ENCODE measurements at regions not wholly inside any gene's neighbourhood (a gene's known extent, or its start where the extent isn't known, plus 50 kb on each side); places are given as distances from the start of the nearest gene placed in this dataset.

GRCh38 chr12:113693693-113694092 lies 222.0 kb upstream of the LHX5 start:
- DNase-seq (ENCODE audit: low spot score in 2 of 2, unreplicated experiment in 2 of 2), result no peak
- H3K27me3 Mint-ChIP-seq (ENCODE audit: low read depth), result peaks cover 59% of the 10 kb centered on the region
- no peaks in the 10 kb centered on the region for H3K36me3 Mint-ChIP-seq
- H3K4me3 Mint-ChIP-seq, result no peak overlapping the region
- H3K9me3 Mint-ChIP-seq, result no peaks in the 10 kb centered on the region
- no peaks in the 10 kb centered on the region for H3K4me1 Mint-ChIP-seq
- H3K27ac Mint-ChIP-seq, result no peak overlapping the region
- TF ChIP-seq CTCF (IDR thresholded peaks at IDR 0.05; ENCODE audit: unreplicated experiment), result no peak

- H3K27me3 Mint-ChIP-seq (ENCODE audit: low read depth), result peaks cover 49% of the 10 kb centered on the region
- H3K27ac Mint-ChIP-seq, result no peak overlapping the region
- no peak overlapping the region for H3K4me3 Mint-ChIP-seq
- no peaks in the 10 kb centered on the region for H3K36me3 Mint-ChIP-seq
- H3K4me1 Mint-ChIP-seq, result no peaks in the 10 kb centered on the region
- DNase-seq (ENCODE audit: low spot score in 2 of 2, unreplicated experiment in 2 of 2), result no peak
- no peak for TF ChIP-seq CTCF (IDR thresholded peaks at IDR 0.05; ENCODE audit: unreplicated experiment)
- no peaks in the 10 kb centered on the region for H3K9me3 Mint-ChIP-seq
These were observed 217.5 kb upstream of the LHX5 start for GRCh38 chr12:113689047-113689610.

GRCh38 chr12:113688313-113688712 lies 216.6 kb upstream of the LHX5 start:
- Mint-ChIP-seq H3K9me3 (no peaks in the 10 kb centered on the region), H3K27ac (no peak overlapping the region), H3K27me3 (ENCODE audit: low read depth) (peaks cover 48% of the 10 kb centered on the region), H3K36me3 (no peaks in the 10 kb centered on the region), H3K4me1 (no peaks in the 10 kb centered on the region), H3K4me3 (no peak overlapping the region)
- TF ChIP-seq CTCF (IDR thresholded peaks at IDR 0.05; ENCODE audit: unreplicated experiment), result no peak
- no peak for DNase-seq (ENCODE audit: low spot score in 2 of 2, unreplicated experiment in 2 of 2)

- no peaks in the 10 kb centered on the region for H3K9me3 Mint-ChIP-seq
- no peak overlapping the region for H3K27ac Mint-ChIP-seq
- H3K4me3 Mint-ChIP-seq, result no peak overlapping the region
- TF ChIP-seq CTCF (IDR thresholded peaks at IDR 0.05; ENCODE audit: unreplicated experiment), result no peak
- peaks cover 34% of the 10 kb centered on the region for H3K27me3 Mint-ChIP-seq (ENCODE audit: low read depth)
- DNase-seq (ENCODE audit: low spot score in 2 of 2, unreplicated experiment in 2 of 2), result no peak
- H3K36me3 Mint-ChIP-seq, result no peaks in the 10 kb centered on the region
- no peaks in the 10 kb centered on the region for H3K4me1 Mint-ChIP-seq
These were observed 213.5 kb upstream of the LHX5 start for GRCh38 chr12:113684908-113685782.

- Mint-ChIP-seq H3K36me3 (no peaks in the 10 kb centered on the region), H3K4me3 (no peak overlapping the region), H3K9me3 (no peaks in the 10 kb centered on the region), H3K27ac (no peak overlapping the region), H3K4me1 (no peaks in the 10 kb centered on the region), H3K27me3 (ENCODE audit: low read depth) (peaks cover 37% of the 10 kb centered on the region)
- TF ChIP-seq CTCF (IDR thresholded peaks at IDR 0.05; ENCODE audit: unreplicated experiment), result no peak
- no peak for DNase-seq (ENCODE audit: low spot score in 2 of 2, unreplicated experiment in 2 of 2)
These were observed 212.6 kb upstream of the LHX5 start for GRCh38 chr12:113684053-113684907.

Data from mesothelial cell of epicardium (in vitro differentiated cells).